ENCODE measurements at regions not wholly inside any gene's neighbourhood (a gene's known extent, or its start where the extent isn't known, plus 50 kb on each side); places are given as distances from the start of the nearest gene placed in this dataset.

GRCh38 chr4:26004290-26004689 lies 90.3 kb downstream of the SMIM20 start:
- H2BK12ac ChIP-seq (ENCODE audit: low read length) = no peak overlapping the region
- H2AK5ac ChIP-seq (ENCODE audit: low read length) = no peak overlapping the region
- H3K9me3 ChIP-seq (ENCODE audit: insufficient read depth, low read depth, low read length) = no peaks in the 10 kb centered on the region
- no peak overlapping the region for H2AFZ ChIP-seq (ENCODE audit: insufficient read depth, low read length, poor library complexity)
- H3K4me2 ChIP-seq (ENCODE audit: low read length) = no peak overlapping the region
- no peaks in the 10 kb centered on the region for H3K79me1 ChIP-seq (ENCODE audit: low read length)
- H3K4ac ChIP-seq (ENCODE audit: low read depth, low read length) = no peak overlapping the region
- H4K91ac ChIP-seq (ENCODE audit: low read depth, low read length) = no peak overlapping the region
- no peak overlapping the region for H3K27ac ChIP-seq (ENCODE audit: low read depth, low read length)
- DNase-seq = no peak
- no peak overlapping the region for H2BK5ac ChIP-seq (ENCODE audit: low read depth, low read length, poor library complexity)
- H3K14ac ChIP-seq (ENCODE audit: low read length) = no peak overlapping the region
- WGBS (ENCODE audit: extremely low coverage, insufficient coverage, insufficient read length) = 100% methylated on average over 1 of the region's 1 CpG
- H3K9ac ChIP-seq (ENCODE audit: low read length) = no peak overlapping the region
- H3K79me2 ChIP-seq (ENCODE audit: control insufficient read depth, insufficient read depth, low read length, poor library complexity) = no peaks in the 10 kb centered on the region
- no peak overlapping the region for H2BK120ac ChIP-seq (ENCODE audit: insufficient read depth, low read length, poor library complexity)
- no peak overlapping the region for H4K12ac ChIP-seq (ENCODE audit: low read depth, low read length)
- H3K4me3 ChIP-seq (ENCODE audit: low read depth, low read length) = no peak overlapping the region
- no peak overlapping the region for H3K23ac ChIP-seq (ENCODE audit: low read length)
- no peaks in the 10 kb centered on the region for H3K27me3 ChIP-seq (ENCODE audit: insufficient read depth, low read length)
- no peak overlapping the region for H3K18ac ChIP-seq (ENCODE audit: low read length)
- no peaks in the 10 kb centered on the region for H3K36me3 ChIP-seq (ENCODE audit: control insufficient read depth in 1 of 2, insufficient read depth in 2 of 2, low read length in 2 of 2)
- H3K4me1 ChIP-seq (ENCODE audit: control insufficient read depth in 1 of 2, insufficient read depth in 2 of 2, low read length in 2 of 2) = peaks cover 0 to 4% of the 10 kb centered on the region in 2 experiments
- no peak overlapping the region for H4K8ac ChIP-seq (ENCODE audit: low read depth, low read length)

- no peak overlapping the region for H4K12ac ChIP-seq (ENCODE audit: low read depth, low read length)
- no peak overlapping the region for H4K8ac ChIP-seq (ENCODE audit: low read depth, low read length)
- no peak overlapping the region for H3K18ac ChIP-seq (ENCODE audit: low read length)
- no peak overlapping the region for H2AK5ac ChIP-seq (ENCODE audit: low read length)
- no peak overlapping the region for H3K4me2 ChIP-seq (ENCODE audit: low read length)
- no peak overlapping the region for H2AFZ ChIP-seq (ENCODE audit: insufficient read depth, low read length, poor library complexity)
- no peak overlapping the region for H2BK5ac ChIP-seq (ENCODE audit: low read depth, low read length, poor library complexity)
- no peaks in the 10 kb centered on the region for H3K36me3 ChIP-seq (ENCODE audit: control insufficient read depth in 1 of 2, insufficient read depth in 2 of 2, low read length in 2 of 2)
- no peak for DNase-seq
- no peak overlapping the region for H3K4me3 ChIP-seq (ENCODE audit: low read depth, low read length)
- H3K79me1 ChIP-seq (ENCODE audit: low read length) = no peaks in the 10 kb centered on the region
- no peak overlapping the region for H4K91ac ChIP-seq (ENCODE audit: low read depth, low read length)
- no CpG with 5 or more reads among the region's 4 CpGs for WGBS (ENCODE audit: extremely low coverage, insufficient coverage, insufficient read length)
- H3K79me2 ChIP-seq (ENCODE audit: control insufficient read depth, insufficient read depth, low read length, poor library complexity) = no peaks in the 10 kb centered on the region
- H3K14ac ChIP-seq (ENCODE audit: low read length) = no peak overlapping the region
- no peak overlapping the region for H3K9ac ChIP-seq (ENCODE audit: low read length)
- no peaks in the 10 kb centered on the region for H3K9me3 ChIP-seq (ENCODE audit: insufficient read depth, low read depth, low read length)
- H3K23ac ChIP-seq (ENCODE audit: low read length) = no peak overlapping the region
- H2BK12ac ChIP-seq (ENCODE audit: low read length) = no peak overlapping the region
- no peak overlapping the region for H2BK120ac ChIP-seq (ENCODE audit: insufficient read depth, low read length, poor library complexity)
- H3K27ac ChIP-seq (ENCODE audit: low read depth, low read length) = no peak overlapping the region
- no peak overlapping the region for H3K4ac ChIP-seq (ENCODE audit: low read depth, low read length)
- no peaks in the 10 kb centered on the region for H3K27me3 ChIP-seq (ENCODE audit: insufficient read depth, low read length)
- peaks cover 0 to under 1% of the 10 kb centered on the region in 2 experiments for H3K4me1 ChIP-seq (ENCODE audit: control insufficient read depth in 1 of 2, insufficient read depth in 2 of 2, low read length in 2 of 2)
These were observed 91.7 kb downstream of the SMIM20 start for GRCh38 chr4:26005764-26006163.

GRCh38 chr4:26008737-26009136 lies 94.7 kb downstream of the SMIM20 start:
- Histone ChIP-seq H3K4me3 (ENCODE audit: low read depth, low read length) (no peak overlapping the region), H4K8ac (ENCODE audit: low read depth, low read length) (no peak overlapping the region), H2BK12ac (ENCODE audit: low read length) (no peak overlapping the region)

GRCh38 chr4:26009502-26009901 lies 95.5 kb downstream of the SMIM20 start:
- no peak overlapping the region for H3K18ac ChIP-seq (ENCODE audit: low read length)
- peaks cover 1% of the 10 kb centered on the region for H3K9me3 ChIP-seq (ENCODE audit: insufficient read depth, low read depth, low read length)
- no peaks in the 10 kb centered on the region for H3K79me1 ChIP-seq (ENCODE audit: low read length)
- no peak overlapping the region for H3K4me3 ChIP-seq (ENCODE audit: low read depth, low read length)
- H3K36me3 ChIP-seq (ENCODE audit: control insufficient read depth in 1 of 2, insufficient read depth in 2 of 2, low read length in 2 of 2) = no peaks in the 10 kb centered on the region
- H3K4ac ChIP-seq (ENCODE audit: low read depth, low read length) = no peak overlapping the region
- H2BK120ac ChIP-seq (ENCODE audit: insufficient read depth, low read length, poor library complexity) = no peak overlapping the region
- no CpG with 5 or more reads among the region's 3 CpGs for WGBS (ENCODE audit: extremely low coverage, insufficient coverage, insufficient read length)
- H3K4me2 ChIP-seq (ENCODE audit: low read length) = no peak overlapping the region
- no peak overlapping the region for H3K9ac ChIP-seq (ENCODE audit: low read length)
- no peak overlapping the region for H3K23ac ChIP-seq (ENCODE audit: low read length)
- H2BK12ac ChIP-seq (ENCODE audit: low read length) = no peak overlapping the region
- H2BK5ac ChIP-seq (ENCODE audit: low read depth, low read length, poor library complexity) = no peak overlapping the region
- no peak for DNase-seq
- H4K91ac ChIP-seq (ENCODE audit: low read depth, low read length) = no peak overlapping the region
- no peak overlapping the region for H4K8ac ChIP-seq (ENCODE audit: low read depth, low read length)
- no peak overlapping the region for H3K14ac ChIP-seq (ENCODE audit: low read length)
- H4K12ac ChIP-seq (ENCODE audit: low read depth, low read length) = no peak overlapping the region
- H3K4me1 ChIP-seq (ENCODE audit: control insufficient read depth in 1 of 2, insufficient read depth in 2 of 2, low read length in 2 of 2) = no peaks in the 10 kb centered on the region
- H3K27ac ChIP-seq (ENCODE audit: low read depth, low read length) = no peak overlapping the region
- no peak overlapping the region for H2AK5ac ChIP-seq (ENCODE audit: low read length)
- no peak overlapping the region for H2AFZ ChIP-seq (ENCODE audit: insufficient read depth, low read length, poor library complexity)
- H3K79me2 ChIP-seq (ENCODE audit: control insufficient read depth, insufficient read depth, low read length, poor library complexity) = no peaks in the 10 kb centered on the region
- H3K27me3 ChIP-seq (ENCODE audit: insufficient read depth, low read length) = no peaks in the 10 kb centered on the region

More at GRCh38 chr4:26008737-26009136, 94.7 kb downstream of the SMIM20 start:
- no peak overlapping the region for H3K23ac ChIP-seq (ENCODE audit: low read length)
- no peaks in the 10 kb centered on the region for H3K36me3 ChIP-seq (ENCODE audit: control insufficient read depth in 1 of 2, insufficient read depth in 2 of 2, low read length in 2 of 2)
- H3K14ac ChIP-seq (ENCODE audit: low read length) = no peak overlapping the region
- H3K27ac ChIP-seq (ENCODE audit: low read depth, low read length) = no peak overlapping the region
- no peak overlapping the region for H3K4ac ChIP-seq (ENCODE audit: low read depth, low read length)
- H3K9me3 ChIP-seq (ENCODE audit: insufficient read depth, low read depth, low read length) = peaks cover 1% of the 10 kb centered on the region
- no peak overlapping the region for H4K91ac ChIP-seq (ENCODE audit: low read depth, low read length)
- H2BK5ac ChIP-seq (ENCODE audit: low read depth, low read length, poor library complexity) = no peak overlapping the region
- no peak overlapping the region for H4K12ac ChIP-seq (ENCODE audit: low read depth, low read length)
- H2AK5ac ChIP-seq (ENCODE audit: low read length) = no peak overlapping the region
- no peaks in the 10 kb centered on the region for H3K27me3 ChIP-seq (ENCODE audit: insufficient read depth, low read length)
- WGBS (ENCODE audit: extremely low coverage, insufficient coverage, insufficient read length) = no CpG with 5 or more reads among the region's 1 CpG
- no peak overlapping the region for H3K9ac ChIP-seq (ENCODE audit: low read length)
- H2BK120ac ChIP-seq (ENCODE audit: insufficient read depth, low read length, poor library complexity) = no peak overlapping the region
- H3K18ac ChIP-seq (ENCODE audit: low read length) = no peak overlapping the region
- no peaks in the 10 kb centered on the region for H3K4me1 ChIP-seq (ENCODE audit: control insufficient read depth in 1 of 2, insufficient read depth in 2 of 2, low read length in 2 of 2)
- no peak overlapping the region for H2AFZ ChIP-seq (ENCODE audit: insufficient read depth, low read length, poor library complexity)
- H3K79me1 ChIP-seq (ENCODE audit: low read length) = no peaks in the 10 kb centered on the region
- H3K4me2 ChIP-seq (ENCODE audit: low read length) = no peak overlapping the region
- H3K79me2 ChIP-seq (ENCODE audit: control insufficient read depth, insufficient read depth, low read length, poor library complexity) = no peaks in the 10 kb centered on the region
- DNase-seq = no peak
